ENCODE measurements at regions not wholly inside any gene's neighbourhood (a gene's known extent, or its start where the extent isn't known, plus 50 kb on each side); places are given as distances from the start of the nearest gene placed in this dataset.

DNA sequence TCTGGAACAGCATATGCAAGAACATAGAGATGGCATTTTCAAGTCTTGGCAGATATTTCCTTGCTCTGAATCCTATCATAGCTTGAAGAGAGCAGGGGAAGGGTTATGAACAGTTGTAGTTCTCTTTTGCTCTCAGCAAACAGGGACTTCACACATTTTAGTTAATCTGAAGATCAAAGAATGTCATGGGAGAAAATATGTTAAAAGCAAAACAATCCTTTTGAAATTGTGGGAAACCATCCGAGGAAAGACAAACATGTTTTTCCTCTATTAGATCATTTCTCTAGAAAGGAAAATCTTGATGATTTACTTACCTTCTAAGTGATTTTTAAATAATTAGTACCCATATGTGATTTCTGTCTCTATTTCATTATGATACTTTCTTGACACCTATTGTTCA, 77.8 kb upstream of the DCBLD2 start:
- TF ChIP-seq, protein P1, sequence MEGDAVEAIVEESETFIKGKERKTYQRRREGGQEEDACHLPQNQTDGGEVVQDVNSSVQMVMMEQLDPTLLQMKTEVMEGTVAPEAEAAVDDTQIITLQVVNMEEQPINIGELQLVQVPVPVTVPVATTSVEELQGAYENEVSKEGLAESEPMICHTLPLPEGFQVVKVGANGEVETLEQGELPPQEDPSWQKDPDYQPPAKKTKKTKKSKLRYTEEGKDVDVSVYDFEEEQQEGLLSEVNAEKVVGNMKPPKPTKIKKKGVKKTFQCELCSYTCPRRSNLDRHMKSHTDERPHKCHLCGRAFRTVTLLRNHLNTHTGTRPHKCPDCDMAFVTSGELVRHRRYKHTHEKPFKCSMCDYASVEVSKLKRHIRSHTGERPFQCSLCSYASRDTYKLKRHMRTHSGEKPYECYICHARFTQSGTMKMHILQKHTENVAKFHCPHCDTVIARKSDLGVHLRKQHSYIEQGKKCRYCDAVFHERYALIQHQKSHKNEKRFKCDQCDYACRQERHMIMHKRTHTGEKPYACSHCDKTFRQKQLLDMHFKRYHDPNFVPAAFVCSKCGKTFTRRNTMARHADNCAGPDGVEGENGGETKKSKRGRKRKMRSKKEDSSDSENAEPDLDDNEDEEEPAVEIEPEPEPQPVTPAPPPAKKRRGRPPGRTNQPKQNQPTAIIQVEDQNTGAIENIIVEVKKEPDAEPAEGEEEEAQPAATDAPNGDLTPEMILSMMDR (conservative IDR thresholded peaks at IDR 0.05; ENCODE audit: low read length), result no peak
- no peak for TF ChIP-seq EZH2phosphoT487 (IDR thresholded peaks at IDR 0.05; ENCODE audit: borderline replicate concordance)
